Mesothelial cell of epicardium (in vitro differentiated cells): ENCODE measurements at regions not wholly inside any gene's neighbourhood (a gene's known extent, or its start where the extent isn't known, plus 50 kb on each side); places are given as distances from the start of the nearest gene placed in this dataset.
A peak's percentile ranks its signal among the peaks of the same experiment; 100 is the strongest.
"Not testable (repeated sequence)": the region's sequence is repeated elsewhere in the genome, so short reads cannot be mapped to it uniquely, and the experiment has no call there.

Experiments used
- DNase-seq, 2 experiments: peaks; one replicate each; pipeline ENCODE4 v3.0.0; 2021; ENCODE audit warnings: low spot score in 2 of 2; ENCODE audit not compliant: unreplicated experiment in 2 of 2
- H3K27ac Mint-ChIP-seq: 2 replicates; pipeline ENCODE4 v1.8.0; 2021; ENCODE audit warnings: mixed read lengths
- H3K27me3 Mint-ChIP-seq: 2 replicates; pipeline ENCODE4 v1.8.0; 2021; ENCODE audit warnings: low read depth, mixed read lengths
- H3K36me3 Mint-ChIP-seq: 2 replicates; pipeline ENCODE4 v1.8.0; 2021; ENCODE audit warnings: mixed read lengths
- H3K4me1 Mint-ChIP-seq: 2 replicates; pipeline ENCODE4 v1.8.0; 2021; ENCODE audit warnings: mixed read lengths
- H3K4me3 Mint-ChIP-seq: 2 replicates; pipeline ENCODE4 v1.8.0; 2021; ENCODE audit warnings: mild to moderate bottlenecking, moderate library complexity, mixed read lengths
- H3K9me3 Mint-ChIP-seq: 2 replicates; pipeline ENCODE4 v1.8.0; 2021; ENCODE audit warnings: mixed read lengths

DNA sequence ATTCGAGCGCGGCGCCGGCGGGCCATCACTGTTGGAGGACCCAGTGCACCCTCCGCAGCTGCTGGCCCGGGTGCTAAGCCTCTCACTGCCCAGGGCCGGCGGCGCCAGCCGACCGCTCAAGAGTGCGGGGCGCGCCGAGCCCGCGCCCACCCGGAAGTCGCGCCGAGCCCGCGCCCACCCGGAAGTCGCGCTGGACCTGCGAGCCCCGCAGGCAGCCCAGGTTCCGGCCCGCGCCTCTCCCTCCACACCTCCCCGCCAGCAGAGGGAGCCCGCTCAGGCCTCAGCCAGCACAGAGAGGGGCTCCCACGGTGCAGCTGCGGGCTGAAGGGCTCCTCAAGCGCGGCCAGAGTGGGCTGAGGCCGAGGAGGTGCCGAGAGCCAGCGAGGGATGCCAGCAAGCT, 170.8 kb downstream of the GTF2H2C_2 start:
- H3K27me3 Mint-ChIP-seq, H3K4me3 Mint-ChIP-seq, H3K4me1 Mint-ChIP-seq, H3K27ac Mint-ChIP-seq, H3K9me3 Mint-ChIP-seq, H3K36me3 Mint-ChIP-seq: not testable (repeated sequence)
- peak; percentile 18 to 62 for DNase-seq
